ENCODE measurements at regions not wholly inside any gene's neighbourhood (a gene's known extent, or its start where the extent isn't known, plus 50 kb on each side); places are given as distances from the start of the nearest gene placed in this dataset.

GRCh38 chr2:129205176-129205575 lies 774.3 kb upstream of the RAB6C start:
- no peaks in the 10 kb centered on the region for H3K9me3 ChIP-seq (ENCODE audit: low read length)
- FAIRE-seq: no peak
- in situ Hi-C loops (cut with HindIII; ENCODE audit: extremely low pct_ligation_motif_present, low pct_unique_long_range_greater_than_20kb) (no loop called here), intact Hi-C loops (cut with micrococcal nuclease; ENCODE audit: unreplicated experiment) (no loop called here)
- no peak for ATAC-seq
- POLR2A ChIA-PET: no interaction called here
- no peak overlapping the region for H3K4me2 ChIP-seq (ENCODE audit: low read depth, low read length)
- peaks cover 0 to 7% of the 10 kb centered on the region in 2 experiments; a peak in 1 of 5 replicates for H3K27me3 ChIP-seq (ENCODE audit: control insufficient read depth in 1 of 2, insufficient read depth in 2 of 2, low read length in 2 of 2)
- no peaks in the 10 kb centered on the region for H3K36me3 ChIP-seq (replicated peaks in 1 of 2; ENCODE audit: control insufficient read depth in 1 of 2, insufficient read depth in 2 of 2, low read length in 2 of 2)
- H3K4me1 ChIP-seq (ENCODE audit: insufficient read depth, low read length): no peaks in the 10 kb centered on the region
- no peak for TF ChIP-seq POLR2AphosphoS5 (IDR thresholded peaks at IDR 0.05; ENCODE audit: low read depth, low read length)
- TF ChIP-seq RARG (CRISPR knock-in tag; IDR thresholded peaks at IDR 0.05; ENCODE audit: low read depth): no peak
- no peak for TF ChIP-seq PRPF4 (IDR thresholded peaks at IDR 0.05; ENCODE audit: low read depth, low read length, poor library complexity, severe bottlenecking)
- no peak for TF ChIP-seq HMGA1 (CRISPR knock-in tag; conservative IDR thresholded peaks at IDR 0.05)
- no peak for TF ChIP-seq ZNF296 (CRISPR knock-in tag; conservative IDR thresholded peaks at IDR 0.05)
- TF ChIP-seq EEA1 (CRISPR knock-in tag; IDR thresholded peaks at IDR 0.05; ENCODE audit: borderline replicate concordance): no peak
- no peak for TF ChIP-seq SOX13 (IDR thresholded peaks at IDR 0.05)
- no peak for TF ChIP-seq SOX13 (CRISPR knock-in tag; conservative IDR thresholded peaks at IDR 0.05 in 1 of 2, IDR thresholded peaks at IDR 0.05 in 1 of 2)
- no peak for TF ChIP-seq ZBTB43 (CRISPR knock-in tag; conservative IDR thresholded peaks at IDR 0.05)
- no peak for TF ChIP-seq ZMAT3 (CRISPR knock-in tag; conservative IDR thresholded peaks at IDR 0.05)
- no peak for TF ChIP-seq EED (CRISPR knock-in tag; IDR thresholded peaks at IDR 0.05)
- no peak for TF ChIP-seq ZNF652 (CRISPR knock-in tag; IDR thresholded peaks at IDR 0.05; ENCODE audit: borderline replicate concordance, low read depth)
- TF ChIP-seq ZNF766 (CRISPR knock-in tag; IDR thresholded peaks at IDR 0.05; ENCODE audit: borderline replicate concordance): no peak
- TF ChIP-seq, protein P1, sequence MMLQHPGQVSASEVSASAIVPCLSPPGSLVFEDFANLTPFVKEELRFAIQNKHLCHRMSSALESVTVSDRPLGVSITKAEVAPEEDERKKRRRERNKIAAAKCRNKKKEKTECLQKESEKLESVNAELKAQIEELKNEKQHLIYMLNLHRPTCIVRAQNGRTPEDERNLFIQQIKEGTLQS (CRISPR knock-in tag; IDR thresholded peaks at IDR 0.05): no peak
- no peak for TF ChIP-seq ZNF350 (CRISPR knock-in tag; IDR thresholded peaks at IDR 0.05; ENCODE audit: borderline replicate concordance, low read depth)
- TF ChIP-seq ARNT2 (CRISPR knock-in tag; IDR thresholded peaks at IDR 0.05; ENCODE audit: low read depth): no peak
- TF ChIP-seq SKI (IDR thresholded peaks at IDR 0.05; ENCODE audit: partially characterized antibody): no peak
- no peak for TF ChIP-seq KLF16 (CRISPR knock-in tag; IDR thresholded peaks at IDR 0.05)
- no peak for TF ChIP-seq ZNF34 (CRISPR knock-in tag; IDR thresholded peaks at IDR 0.05; ENCODE audit: borderline replicate concordance)
- no peak for TF ChIP-seq KLF9 (CRISPR knock-in tag; IDR thresholded peaks at IDR 0.05; ENCODE audit: low read depth)
- CTCF ChIA-PET (ENCODE audit: low intra/inter-chr PET ratio, low total read pairs): no interaction called here
- H3K9ac ChIP-seq (ENCODE audit: insufficient read depth, low read depth, low read length): no peak overlapping the region
- 3% methylated on average over 1 of the region's 1 CpG for WGBS (ENCODE audit: low lambda C conversion rate)
- no TSS peak for BruUV-seq (replicated peaks)
- no peak overlapping the region for H3K4me3 ChIP-seq (replicated peaks in 1 of 3; ENCODE audit: insufficient read depth in 1 of 3, low read depth in 2 of 3, low read length in 3 of 3)
- no peak overlapping the region for H3K27ac ChIP-seq (ENCODE audit: extremely low read length, insufficient read depth, low read length)
- H4K20me1 ChIP-seq (ENCODE audit: insufficient read depth, low read length): no peaks in the 10 kb centered on the region
- H3K79me2 ChIP-seq (ENCODE audit: insufficient read depth, low read length): no peaks in the 10 kb centered on the region
- no peak overlapping the region for H2AFZ ChIP-seq (ENCODE audit: low read length)
- no peak for DNase-seq (ENCODE audit: low spot score)
